GM12874 (cell line): ENCODE measurements at regions not wholly inside any gene's neighbourhood (a gene's known extent, or its start where the extent isn't known, plus 50 kb on each side); places are given as distances from the start of the nearest gene placed in this dataset.

Experiments
- CTCF ChIP-seq: IDR thresholded peaks from 2 replicates; pipeline ENCODE4 v1.5.1; 2011; ENCODE audit warnings: low read depth, mild to moderate bottlenecking, control low read depth, low read length, moderate library complexity; ENCODE audit not compliant: insufficient read depth

GRCh38 chr6:125558907-125559306 lies 190.5 kb upstream of the HEY2 start:
- no peak for TF ChIP-seq CTCF

- no peak for TF ChIP-seq CTCF
Measured at GRCh38 chr6:125562156-125562555, 187.3 kb upstream of the HEY2 start.

GRCh38 chr6:125564941-125565340 lies 184.5 kb upstream of the HEY2 start:
- TF ChIP-seq CTCF = no peak

- no peak for TF ChIP-seq CTCF
Measured at GRCh38 chr6:125567407-125567806, 182.0 kb upstream of the HEY2 start.

GRCh38 chr6:125568609-125569008 lies 180.8 kb upstream of the HEY2 start:
- TF ChIP-seq CTCF = no peak

- TF ChIP-seq CTCF = no peak
Measured at GRCh38 chr6:125570526-125570925, 178.9 kb upstream of the HEY2 start.

GRCh38 chr6:125571207-125571755 lies 178.2 kb upstream of the HEY2 start:
- no peak for TF ChIP-seq CTCF
